GM20431 (cell line): ENCODE measurements at regions not wholly inside any gene's neighbourhood (a gene's known extent, or its start where the extent isn't known, plus 50 kb on each side); places are given as distances from the start of the nearest gene placed in this dataset.

Experiments used
- in situ Hi-C: fragments of 300-500 bp; cut with MseI, MboI; formaldehyde crosslinking; loops from one replicate; pipeline ENCODE4 v1.15.0; 2020; ENCODE audit warnings: low sequenced_read_pairs; ENCODE audit not compliant: unreplicated experiment

GRCh38 chr1:50358962-50359361 is 64.3 kb downstream of the DMRTA2 start:
- in situ Hi-C loops, result loop anchor here (25.0 kb wide), 1 partner anchor 353 kb away; no protein-coding TSS in a partner anchor

- in situ Hi-C loops, result loop anchor here (25.0 kb wide), 1 partner anchor 355 kb away; no protein-coding TSS in a partner anchor
These were observed 66.1 kb downstream of the DMRTA2 start for GRCh38 chr1:50357186-50357585.

- in situ Hi-C loops, result loop anchor here (25.0 kb wide), 1 partner anchor 357 kb away; no protein-coding TSS in a partner anchor
These were observed 68.4 kb downstream of the DMRTA2 start for GRCh38 chr1:50354813-50355212.

DNA sequence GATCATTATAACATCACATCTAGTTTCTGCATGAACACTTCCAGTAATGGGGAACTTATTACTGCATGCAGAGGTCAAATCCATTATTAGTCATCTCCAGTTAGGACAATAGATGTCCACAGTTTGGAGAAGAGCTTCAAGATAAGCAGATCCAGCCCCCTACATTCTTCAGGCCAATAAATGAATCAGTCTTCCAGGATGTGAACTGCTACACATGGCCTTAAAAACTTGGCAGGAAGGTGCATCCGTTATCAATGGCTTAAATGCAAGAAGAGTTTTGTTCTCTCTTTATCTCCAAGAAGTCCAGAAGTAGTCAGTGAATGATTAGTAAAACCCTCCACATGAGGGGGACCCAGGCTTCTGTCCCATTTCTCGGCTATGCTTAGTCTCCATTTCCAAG is 70.8 kb downstream of the DMRTA2 start:
- in situ Hi-C loops, result loop anchor here (25.0 kb wide), 1 partner anchor 360 kb away; no protein-coding TSS in a partner anchor

GRCh38 chr1:50350868-50351267 is 72.4 kb downstream of the DMRTA2 start:
- in situ Hi-C loops, result loop anchor here (25.0 kb wide), 1 partner anchor 361 kb away; no protein-coding TSS in a partner anchor

DNA sequence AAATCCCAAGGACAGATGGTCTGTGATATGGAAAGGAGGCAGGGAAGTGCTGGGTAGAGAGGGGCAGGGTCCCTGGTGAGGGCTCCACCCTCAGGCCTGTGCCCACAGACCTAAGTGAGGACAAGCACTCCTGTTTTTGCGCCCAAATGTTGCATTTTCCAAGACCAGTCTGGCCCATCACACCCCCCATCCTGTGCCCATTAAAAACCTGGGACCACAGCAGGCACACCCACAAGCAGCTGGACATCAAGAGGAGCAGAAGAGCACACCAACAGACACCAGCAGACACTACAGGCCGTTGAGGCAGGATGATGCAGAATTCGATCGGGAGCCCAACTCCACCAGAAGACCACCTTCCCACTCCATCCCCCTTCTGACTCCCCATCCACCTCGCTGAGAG is 72.8 kb downstream of the DMRTA2 start:
- in situ Hi-C loops, result loop anchor here (25.0 kb wide), 1 partner anchor 362 kb away; no protein-coding TSS in a partner anchor

DNA sequence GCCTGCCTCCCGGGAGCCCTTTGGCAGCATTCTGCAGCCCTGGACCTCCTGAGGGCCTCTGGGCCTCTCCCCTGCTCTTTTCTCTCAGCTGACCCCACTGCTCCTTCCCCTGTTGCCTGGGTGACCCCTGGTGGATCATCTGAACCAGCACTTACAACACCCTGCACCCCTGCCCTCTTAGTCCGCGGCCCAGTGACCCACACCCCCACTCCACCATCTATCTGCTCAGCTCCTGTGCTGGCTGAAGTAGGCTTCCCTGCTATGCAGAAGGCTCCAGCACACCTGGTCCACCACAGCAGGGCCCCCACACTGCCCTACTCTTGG is 74.0 kb downstream of the DMRTA2 start:
- in situ Hi-C loops, result no loop called here

DNA sequence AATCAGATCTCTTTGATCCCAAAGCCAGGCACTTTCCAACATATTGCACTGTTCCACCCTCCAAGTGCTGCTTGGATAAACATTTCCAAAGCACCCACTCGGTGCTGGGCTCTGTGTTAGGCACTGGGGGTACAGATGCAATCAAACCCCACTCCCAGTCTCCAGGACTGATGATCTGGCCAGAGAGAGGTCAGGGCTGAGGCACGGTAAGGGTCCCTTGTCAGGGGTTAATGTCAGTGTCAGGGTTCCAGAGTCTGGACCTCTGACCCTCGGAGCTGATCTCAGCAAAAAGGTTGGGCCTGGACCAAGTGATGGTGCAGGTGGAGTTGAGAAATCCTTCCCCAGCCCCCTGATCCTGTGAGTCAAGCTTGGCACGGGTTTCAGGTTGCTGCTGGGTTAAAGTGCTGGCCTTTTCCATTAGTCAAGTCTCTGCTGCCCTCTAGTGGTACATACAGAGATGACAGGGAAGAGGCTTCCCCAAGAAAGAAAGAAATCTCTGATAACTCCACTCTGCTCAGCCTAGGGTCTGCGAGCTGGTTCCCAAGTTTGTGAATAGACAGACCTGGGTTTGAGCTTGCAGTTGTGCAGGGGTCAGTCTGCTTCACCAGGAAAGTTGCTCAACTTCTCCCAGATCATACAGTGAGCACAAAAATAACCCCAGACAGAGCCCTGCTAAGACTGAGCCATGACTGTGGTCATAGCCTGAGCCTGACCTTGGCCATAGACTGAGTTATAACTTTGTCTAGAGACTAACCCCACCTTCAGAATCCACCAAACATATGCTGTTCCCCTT is 74.6 kb downstream of the DMRTA2 start:
- in situ Hi-C loops, result no loop called here

DNA sequence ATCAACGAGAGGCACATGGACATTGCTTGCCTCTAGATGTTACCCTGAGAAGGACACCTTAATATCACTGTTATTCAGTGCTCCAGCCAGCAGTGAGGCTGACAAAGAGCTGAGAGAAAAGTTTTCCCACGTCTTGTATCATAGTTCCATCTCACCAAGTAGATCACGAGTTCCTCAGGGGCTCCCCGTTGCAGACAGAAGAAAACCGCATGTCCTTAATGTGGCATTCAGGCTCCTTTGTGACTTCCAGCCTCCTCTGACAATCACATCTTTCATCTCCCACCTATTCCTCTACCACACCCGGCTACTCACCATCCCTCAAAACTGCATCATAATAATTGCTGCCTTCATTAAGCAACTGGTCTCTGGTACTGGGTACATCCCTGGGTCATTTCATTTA is 75.3 kb downstream of the DMRTA2 start:
- in situ Hi-C loops, result no loop called here

GRCh38 chr1:50346621-50347020 is 76.6 kb downstream of the DMRTA2 start:
- in situ Hi-C loops, result no loop called here

- in situ Hi-C loops, result no loop called here
These were observed 79.9 kb downstream of the DMRTA2 start for GRCh38 chr1:50343323-50343722.

DNA sequence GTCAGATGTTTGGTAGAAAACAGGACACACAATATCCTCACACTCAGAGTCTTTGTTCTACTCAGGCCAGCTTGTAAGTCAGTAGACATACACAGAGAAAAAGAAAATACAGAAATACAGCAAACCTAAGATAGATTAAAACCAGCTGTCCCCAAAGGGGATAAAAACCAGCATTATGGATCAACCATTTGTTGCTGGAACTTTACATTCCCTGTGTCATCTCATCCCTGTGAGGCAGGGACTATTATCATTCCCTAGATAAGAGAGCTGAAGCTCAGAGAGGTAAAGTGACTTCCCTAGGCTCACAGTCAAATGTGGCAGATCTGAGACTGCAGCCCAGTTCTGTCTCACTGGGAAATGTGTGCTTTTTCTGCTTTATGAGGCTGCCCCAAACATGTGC is 80.7 kb downstream of the DMRTA2 start:
- in situ Hi-C loops, result no loop called here

DNA sequence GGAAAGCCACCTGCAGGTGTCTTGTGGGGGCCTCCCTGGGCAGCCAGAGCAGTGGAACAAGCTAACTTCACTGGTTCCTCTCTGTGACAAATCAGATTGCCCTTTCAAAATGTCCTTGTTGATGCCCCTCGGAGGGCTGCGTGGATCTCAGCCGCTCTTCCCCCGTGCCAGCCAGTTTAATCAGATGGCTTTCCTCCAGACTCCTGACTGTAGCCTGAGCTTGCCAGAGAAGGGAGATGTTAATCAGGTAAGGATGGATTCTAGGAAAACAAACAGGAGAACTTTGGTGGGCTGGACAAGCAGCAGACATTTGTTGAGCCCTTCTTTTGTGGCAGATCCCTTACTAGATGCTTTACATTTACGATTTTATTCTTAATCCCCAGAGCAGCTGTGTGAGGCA is 88.2 kb downstream of the DMRTA2 start:
- in situ Hi-C loops, result no loop called here

- in situ Hi-C loops, result no loop called here
These were observed 89.7 kb downstream of the DMRTA2 start for GRCh38 chr1:50333595-50333974.

DNA sequence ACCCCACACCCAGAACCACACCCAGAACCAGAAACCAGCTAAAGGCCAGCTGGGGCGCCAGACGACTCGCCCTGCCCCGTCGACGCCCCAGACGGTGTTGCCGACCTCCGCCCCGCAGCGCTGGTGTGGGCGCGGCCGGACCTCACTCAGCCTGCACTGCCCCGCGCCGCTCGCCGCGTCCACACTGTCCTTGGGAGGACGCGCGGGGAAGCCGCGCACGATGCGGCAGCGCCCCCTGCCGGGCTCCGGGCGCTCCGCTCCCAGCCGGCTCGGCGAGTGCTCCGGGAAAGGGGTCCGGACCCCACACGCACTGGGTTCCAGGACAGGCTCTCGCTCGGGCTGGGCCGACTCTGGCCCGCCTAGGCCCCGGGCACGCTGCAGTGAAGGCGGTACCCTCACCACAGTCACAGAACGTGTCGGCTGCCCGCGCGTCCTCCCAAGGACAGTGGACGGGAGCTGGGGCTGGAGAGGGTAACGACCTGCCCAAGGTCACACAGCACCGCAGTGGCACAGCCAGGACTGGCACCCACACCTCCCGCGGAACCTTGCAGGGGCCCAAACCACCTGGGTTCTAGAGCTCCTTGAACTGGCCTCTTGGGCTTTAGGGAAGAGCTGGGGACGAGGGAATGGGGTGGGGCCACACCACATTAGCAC is 90.2 kb downstream of the DMRTA2 start:
- in situ Hi-C loops, result no loop called here

GRCh38 chr1:50329332-50329932 is 93.8 kb downstream of the DMRTA2 start:
- in situ Hi-C loops, result no loop called here

- in situ Hi-C loops, result no loop called here
These were observed 94.7 kb downstream of the DMRTA2 start for GRCh38 chr1:50328552-50328951.

GRCh38 chr1:50326026-50326425 is 97.2 kb downstream of the DMRTA2 start:
- in situ Hi-C loops, result no loop called here

GRCh38 chr1:50322579-50322978 is 100.7 kb downstream of the DMRTA2 start:
- in situ Hi-C loops, result no loop called here

GRCh38 chr1:50318428-50318827 is 104.8 kb downstream of the DMRTA2 start:
- in situ Hi-C loops, result no loop called here

GRCh38 chr1:50308878-50309277 is 114.4 kb downstream of the DMRTA2 start:
- in situ Hi-C loops, result no loop called here
